HG02588 (cell line): ENCODE measurements at regions not wholly inside any gene's neighbourhood (a gene's known extent, or its start where the extent isn't known, plus 50 kb on each side); places are given as distances from the start of the nearest gene placed in this dataset.

Experiments
- ATAC-seq: cut with Tn5 transposase; IDR thresholded peaks from one replicate; pipeline ENCODE4 v1.9.1; 2021; ENCODE audit warnings: mild to moderate bottlenecking, moderate library complexity; ENCODE audit not compliant: unreplicated experiment

- ATAC-seq: no peak
These were observed 541.6 kb downstream of the SUCLA2 start for GRCh38 chr13:47459512-47459911.

DNA sequence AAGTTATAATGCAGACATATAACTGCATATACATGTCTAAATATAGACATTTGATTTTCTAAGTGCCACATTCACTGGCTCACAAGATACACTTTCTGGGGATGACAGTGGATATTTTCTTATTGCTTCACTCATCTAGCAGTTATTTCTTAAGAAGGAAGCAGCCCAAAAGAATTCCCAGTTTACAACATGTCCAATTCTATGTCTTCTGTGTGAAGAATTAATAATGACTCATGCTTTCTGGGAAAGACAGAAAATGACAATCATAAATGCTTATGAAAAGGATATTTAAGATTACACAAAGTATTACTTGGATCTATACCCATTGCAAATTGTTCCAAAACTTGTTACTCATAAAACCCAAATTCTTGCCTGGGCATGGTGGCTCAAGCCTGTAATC lies 543.4 kb downstream of the SUCLA2 start:
- ATAC-seq: no peak

GRCh38 chr13:47455626-47456025 lies 545.4 kb downstream of the SUCLA2 start:
- no peak for ATAC-seq

DNA sequence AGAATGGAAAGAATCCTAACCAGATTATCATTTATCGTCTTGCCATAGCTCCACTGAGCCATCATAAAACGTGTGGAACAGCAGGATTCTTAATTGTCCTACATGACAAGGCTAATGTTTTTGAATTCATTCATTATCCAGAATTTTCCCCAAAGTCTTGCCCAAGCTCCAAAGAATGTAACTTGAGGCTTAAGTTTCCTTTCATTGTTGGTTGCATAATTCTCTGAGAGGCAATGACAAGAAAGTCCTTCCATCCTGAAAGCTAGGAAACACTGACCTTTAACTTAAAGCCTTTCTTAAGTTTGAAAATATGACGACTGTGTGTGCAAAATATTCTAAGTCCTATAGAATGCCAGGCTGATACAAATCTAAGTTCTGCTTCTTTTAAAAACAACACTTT lies 546.1 kb downstream of the SUCLA2 start:
- ATAC-seq: no peak

DNA sequence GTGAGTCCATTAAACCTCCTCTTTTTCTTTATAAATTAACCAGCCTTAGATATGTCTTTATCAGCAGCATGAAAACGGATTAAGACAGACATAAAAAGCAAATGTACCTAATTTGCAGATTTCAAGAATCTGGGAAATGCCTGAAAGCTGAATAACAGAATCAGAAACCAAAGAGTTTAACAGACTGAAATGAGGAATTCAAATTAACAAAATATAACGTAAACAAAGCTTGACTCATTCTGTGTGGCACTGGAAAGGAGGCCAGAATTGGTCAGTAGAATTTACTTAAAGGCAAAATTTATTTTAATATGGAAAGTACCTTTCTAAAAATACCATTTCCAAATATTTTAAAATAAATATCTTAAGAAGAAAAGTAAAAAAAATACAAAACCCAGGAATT lies 540.6 kb upstream of the HTR2A start:
- ATAC-seq: no peak

GRCh38 chr13:47433461-47434005 lies 536.7 kb upstream of the HTR2A start:
- no peak for ATAC-seq

GRCh38 chr13:47426126-47426849 lies 529.4 kb upstream of the HTR2A start:
- ATAC-seq: no peak

DNA sequence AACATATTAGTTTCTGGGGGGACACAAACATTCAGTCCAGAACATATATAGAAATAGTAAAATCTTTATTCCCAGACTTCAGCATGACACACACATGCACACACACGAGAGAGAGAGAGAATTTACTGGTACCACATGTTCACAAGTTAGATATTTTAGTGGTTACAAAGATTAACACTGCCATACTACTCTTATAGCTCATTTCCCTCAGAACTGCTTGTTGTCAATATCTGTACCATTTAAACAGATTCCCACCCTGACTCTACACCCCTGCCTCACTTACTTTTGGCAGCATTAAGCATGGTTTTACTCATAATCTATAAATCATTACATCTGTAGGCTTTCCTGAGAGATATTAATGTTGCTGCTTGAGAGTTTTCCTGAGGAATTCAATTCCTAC lies 524.7 kb upstream of the HTR2A start:
- ATAC-seq: no peak

DNA sequence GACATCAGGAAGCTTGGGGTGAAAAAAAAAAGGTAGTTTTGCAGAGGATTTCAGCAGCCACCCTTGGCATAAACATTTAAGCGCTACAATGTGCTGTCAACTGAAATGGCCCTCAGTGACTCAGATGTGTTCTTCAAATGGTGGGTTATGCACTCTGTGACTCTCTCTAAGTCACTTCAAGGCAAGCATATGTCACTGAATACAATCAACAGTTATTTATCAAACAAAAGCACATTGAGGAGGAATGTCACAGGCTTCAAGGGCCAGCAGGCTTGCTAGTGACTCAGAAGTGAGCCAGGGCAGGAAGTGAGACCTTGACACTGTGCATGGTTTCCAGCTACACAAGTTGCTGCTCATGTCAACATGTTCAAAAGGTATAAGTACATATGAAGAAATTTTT lies 523.7 kb upstream of the HTR2A start:
- ATAC-seq: no peak

DNA sequence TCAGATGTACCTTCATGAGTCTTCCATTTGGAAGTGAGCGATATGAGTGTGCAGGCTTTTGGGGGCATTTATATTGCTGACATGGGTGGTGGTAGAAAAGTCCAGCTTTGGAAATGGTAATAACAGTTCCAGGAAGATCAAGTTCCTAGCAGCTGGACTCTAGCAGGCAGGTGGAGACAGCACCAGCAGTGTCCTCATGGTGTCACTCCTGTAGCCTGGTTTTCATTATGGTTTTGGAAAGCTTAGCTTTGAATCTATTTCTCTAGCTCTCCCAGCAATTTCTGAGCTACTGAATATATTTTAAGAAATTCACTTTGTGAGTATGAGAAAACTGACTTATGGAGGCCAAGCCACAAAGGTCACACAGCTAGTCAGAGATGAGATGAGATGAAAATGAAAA lies 523.2 kb upstream of the HTR2A start:
- no peak for ATAC-seq

DNA sequence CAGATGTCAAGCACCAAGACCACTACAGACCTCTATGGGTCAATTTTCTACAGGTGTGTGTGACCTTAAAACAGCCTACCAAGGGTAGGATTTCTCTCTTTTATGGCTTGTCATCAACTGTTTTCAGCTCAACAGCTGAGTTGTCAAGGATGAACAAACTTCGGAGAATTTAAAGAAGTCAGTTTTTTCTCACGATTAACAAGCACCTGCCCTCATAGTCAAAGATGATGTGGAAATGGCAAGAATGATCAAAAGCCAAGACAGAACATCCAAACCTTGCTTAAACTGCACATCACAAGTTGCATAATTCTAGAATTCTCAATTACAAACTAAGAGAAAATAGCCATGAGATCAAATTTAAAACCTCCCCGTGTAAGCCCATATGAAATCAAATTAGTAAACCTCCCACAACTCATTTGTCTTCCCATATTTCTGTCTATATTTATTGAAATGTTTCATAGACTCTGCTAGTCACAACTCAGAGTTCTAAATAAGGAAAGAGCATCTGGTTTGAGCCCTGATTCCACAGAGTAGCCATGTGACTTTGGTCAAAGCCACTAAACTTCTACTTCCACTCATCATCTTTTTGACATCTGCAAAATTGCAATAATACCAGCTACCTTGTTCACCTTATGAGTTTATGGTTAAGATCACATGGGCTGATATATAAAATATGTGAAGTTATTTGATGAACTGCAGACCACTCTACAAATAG lies 521.5 kb upstream of the HTR2A start:
- ATAC-seq: no peak

DNA sequence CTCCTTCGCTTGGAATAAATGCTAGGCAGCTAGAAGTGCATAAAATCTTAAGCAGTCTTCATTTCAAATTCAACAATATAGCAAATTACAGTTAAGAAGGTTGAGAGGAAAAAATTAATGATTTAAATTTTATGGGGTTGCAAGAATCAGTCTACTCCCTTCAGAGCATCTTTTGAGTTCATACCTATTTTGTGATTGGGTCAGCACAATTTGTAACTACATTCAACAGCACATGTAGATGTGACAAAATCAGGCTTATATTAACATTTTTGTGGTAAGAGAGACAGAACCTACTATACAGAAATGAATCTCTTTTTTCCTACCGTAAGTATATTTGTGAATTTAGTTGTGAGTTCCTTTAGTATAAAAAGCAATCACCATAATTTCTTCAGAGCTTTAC lies 520.6 kb upstream of the HTR2A start:
- no peak for ATAC-seq

GRCh38 chr13:47415048-47415447 lies 518.2 kb upstream of the HTR2A start:
- no peak for ATAC-seq

DNA sequence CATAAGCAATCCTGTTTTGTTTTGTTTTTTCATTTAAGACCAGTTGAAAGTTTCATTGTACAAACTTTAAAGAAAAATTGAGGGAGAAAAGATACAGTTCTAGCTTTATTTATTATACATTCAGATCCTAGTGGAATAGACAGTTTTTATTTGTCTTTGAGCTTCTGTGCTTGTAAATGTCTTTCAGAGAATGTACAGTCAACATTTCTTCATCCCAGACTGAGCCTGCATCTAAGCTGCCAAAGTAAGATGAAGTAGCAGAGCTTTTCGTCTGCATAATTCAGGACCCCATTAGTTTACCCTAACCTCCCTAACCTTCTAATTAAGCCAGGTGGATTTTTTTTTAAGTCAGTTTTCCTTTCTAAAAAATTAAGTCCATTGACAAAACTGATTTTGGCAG lies 516.7 kb upstream of the HTR2A start:
- no peak for ATAC-seq

GRCh38 chr13:47413112-47413511 lies 516.3 kb upstream of the HTR2A start:
- no peak for ATAC-seq

DNA sequence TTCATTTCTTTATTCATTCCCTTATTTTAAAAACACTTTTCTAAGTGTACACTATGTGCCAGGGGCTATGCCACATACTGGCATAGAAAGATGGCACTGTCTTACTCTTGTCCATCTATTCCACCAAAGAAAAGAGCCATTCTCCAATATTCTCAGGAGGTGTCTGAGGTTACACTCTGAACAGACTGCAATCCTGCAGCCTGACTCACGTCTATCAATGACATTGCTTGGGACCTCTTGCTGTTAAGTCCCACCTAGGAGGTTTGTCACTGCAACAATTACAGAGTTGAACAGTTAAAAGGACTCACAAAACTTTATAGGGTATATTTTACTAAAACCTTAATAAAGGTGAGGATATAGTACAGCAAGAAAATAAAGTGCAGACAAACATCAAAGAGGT lies 512.9 kb upstream of the HTR2A start:
- ATAC-seq: no peak

- ATAC-seq: no peak
These were observed 511.9 kb upstream of the HTR2A start for GRCh38 chr13:47408546-47409319.

- no peak for ATAC-seq
These were observed 511.0 kb upstream of the HTR2A start for GRCh38 chr13:47407808-47408207.

DNA sequence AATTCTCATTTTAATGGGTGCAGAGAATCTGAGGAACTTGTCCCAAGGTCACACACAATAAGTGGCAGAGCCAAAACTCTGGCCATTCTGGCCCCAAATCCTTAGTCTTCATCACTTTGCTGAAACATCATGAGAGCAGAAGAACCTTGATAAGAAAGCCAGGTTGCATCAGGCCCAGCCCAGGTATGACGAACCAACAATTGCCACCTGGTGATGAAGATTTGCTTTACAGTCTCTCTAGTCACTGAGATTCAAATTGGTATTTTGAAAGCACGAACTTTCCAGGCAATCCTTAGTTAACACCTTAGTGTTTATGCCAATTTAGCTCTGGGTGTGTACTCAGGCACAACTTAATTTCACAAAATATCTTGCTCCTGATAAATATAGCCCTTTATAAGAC lies 502.7 kb upstream of the HTR2A start:
- no peak for ATAC-seq

- ATAC-seq: no peak
These were observed 500.9 kb upstream of the HTR2A start for GRCh38 chr13:47397739-47398138.

DNA sequence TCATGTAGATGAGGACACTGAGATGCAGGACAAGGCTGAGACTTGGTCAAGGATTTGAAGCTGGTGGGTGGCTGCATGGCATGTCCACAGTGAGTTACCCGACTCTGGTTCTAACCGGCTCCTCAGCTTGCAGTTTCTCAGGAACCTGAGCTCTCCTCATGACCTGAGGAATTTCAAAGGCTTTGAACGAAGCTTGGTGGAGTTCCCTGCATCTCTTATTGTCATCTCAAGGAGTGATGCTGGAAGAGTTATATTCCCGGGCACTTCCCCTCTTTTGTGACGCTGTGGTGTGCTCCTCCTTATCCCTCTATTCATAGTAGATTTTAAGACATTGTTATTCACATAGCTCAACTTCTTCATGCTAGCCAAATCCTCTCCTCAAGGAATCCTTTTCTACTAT lies 500.1 kb upstream of the HTR2A start:
- ATAC-seq: no peak

DNA sequence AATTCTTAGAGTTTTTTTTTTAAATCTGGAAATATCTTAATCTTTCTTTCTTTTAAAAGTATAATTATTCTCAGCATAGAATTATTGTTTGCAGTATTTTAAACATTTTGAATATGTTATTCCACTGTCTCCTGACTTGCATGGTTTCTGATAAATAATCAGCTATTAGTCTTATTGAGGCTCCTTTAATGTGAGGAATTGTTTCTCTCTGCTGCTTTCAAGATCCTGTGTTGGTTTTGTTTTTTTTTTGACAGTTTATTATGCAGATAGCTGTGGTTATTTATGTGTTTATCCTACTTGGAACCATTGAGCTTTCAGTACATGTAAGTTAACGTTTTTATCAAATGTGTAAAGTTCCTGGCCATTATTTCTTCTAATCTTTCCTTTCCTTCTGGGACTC lies 477.9 kb upstream of the HTR2A start:
- no peak for ATAC-seq
